ENCODE measurements at regions not wholly inside any gene's neighbourhood (a gene's known extent, or its start where the extent isn't known, plus 50 kb on each side); places are given as distances from the start of the nearest gene placed in this dataset.

DNA sequence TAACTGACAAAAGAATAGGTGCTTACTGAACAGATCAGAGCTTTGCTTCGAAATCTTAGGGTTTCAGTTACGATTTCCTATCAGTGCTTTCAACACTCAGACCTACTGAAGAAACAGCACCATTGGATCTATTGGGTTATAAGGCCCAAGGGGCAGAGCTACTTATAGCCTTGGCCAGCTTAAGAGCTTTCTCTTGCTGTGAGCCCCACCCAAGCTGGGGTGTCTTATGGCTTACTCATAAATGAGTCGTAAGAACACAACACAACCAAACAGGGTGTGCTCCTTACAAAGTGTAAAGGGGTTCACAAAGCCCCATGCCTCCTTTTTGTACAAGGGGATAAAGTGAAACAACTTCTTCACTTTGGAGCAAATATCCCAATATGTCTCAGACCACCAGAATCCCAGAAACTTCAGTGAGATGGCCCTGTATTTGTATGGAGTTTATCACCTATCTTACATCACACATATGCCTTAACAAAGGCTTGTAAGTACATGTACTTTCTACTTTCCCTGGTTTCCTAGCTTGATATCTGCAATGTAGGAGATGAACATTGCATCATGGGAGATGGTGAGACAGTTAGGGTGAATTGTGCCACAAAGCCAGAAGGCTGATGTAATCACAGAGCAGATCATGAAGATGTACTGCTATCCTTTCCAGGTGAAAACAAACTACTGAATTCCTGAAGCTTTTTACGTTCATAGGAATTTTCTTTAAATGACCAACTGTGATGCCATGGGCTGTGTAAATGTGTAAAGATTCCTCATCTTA is 115.5 kb upstream of the GLI2 start:
- no peak for DNase-seq (ENCODE audit: low read depth in 2 of 3, low spot score in 2 of 3)

DNA sequence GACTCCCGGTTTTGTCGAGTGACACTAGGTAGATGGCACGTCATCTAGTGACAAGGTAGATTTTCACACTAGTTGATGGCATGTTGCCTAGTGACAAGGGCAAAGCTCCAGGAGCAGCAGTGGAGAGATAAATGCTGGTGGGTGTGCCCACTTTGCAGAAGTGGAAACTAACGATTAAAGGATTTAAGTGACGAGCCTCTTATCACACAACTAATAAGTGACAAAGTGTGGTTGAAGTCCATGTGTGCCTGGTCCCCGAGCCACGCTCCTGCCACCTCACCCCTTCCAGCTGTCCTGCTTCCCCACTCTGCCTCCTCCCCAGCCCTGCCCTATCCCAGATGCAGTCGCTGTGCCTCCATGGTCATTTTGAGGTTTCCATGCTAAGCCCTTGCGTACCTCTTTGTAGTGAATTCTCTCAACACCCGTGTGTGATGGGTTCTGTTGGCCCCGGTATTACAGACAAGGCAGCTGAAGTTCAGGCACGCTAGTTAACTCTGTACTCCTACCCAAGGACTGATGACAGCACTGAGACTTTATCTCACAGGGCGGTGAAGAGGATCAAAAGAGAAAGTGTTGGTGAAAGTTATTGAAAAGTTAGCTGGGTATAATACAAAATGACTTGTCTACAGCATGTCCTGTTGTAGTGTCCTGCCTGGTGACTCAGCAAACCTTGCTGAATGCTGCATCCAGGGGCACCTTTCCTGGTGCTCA is 113.4 kb upstream of the GLI2 start:
- DNase-seq (ENCODE audit: low read depth in 2 of 3, low spot score in 2 of 3) = no peak

DNA sequence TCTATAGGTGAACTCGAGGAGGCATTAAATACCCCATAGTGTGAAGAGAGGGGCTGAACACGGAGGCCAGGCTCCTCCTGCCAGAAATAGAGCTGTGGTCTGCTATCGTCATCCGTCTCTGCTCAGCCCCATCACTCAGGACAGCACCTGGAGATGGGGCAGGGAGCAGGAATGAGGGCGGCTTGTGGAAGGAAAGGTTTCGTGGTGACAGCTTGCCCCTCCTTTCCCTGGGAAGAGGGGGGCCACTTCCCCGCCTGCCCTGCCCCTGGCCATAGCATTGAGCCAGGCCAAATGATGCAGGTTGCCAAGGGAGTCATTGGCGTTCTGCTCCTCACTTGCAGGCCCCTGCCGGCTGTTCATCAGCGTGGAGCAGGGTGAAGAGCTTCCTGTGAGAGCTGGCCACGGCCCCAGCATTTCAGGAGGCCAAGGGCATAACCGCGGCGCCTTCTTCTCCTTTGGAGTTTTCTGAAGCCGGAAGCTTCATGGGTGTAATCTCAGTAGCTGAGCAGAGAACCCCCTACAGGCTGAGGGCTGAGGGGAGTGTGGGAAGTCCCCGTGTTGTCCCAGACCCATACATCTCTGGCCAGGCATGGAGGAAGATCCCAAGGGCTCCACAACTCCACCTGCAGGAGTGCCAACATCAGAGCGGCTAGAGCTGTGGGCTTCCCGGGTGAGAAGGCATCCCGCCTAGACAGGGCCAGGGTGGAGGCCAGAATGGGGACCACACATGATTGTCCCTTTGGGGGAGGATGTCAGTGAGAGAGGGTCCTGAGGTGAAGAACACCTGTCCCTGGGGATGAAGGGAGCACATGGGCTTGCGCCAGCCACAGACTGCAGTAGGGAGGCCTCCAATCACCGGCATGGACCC is 112.5 kb upstream of the GLI2 start:
- DNase-seq (ENCODE audit: low read depth in 2 of 3, low spot score in 2 of 3) = no peak

DNA sequence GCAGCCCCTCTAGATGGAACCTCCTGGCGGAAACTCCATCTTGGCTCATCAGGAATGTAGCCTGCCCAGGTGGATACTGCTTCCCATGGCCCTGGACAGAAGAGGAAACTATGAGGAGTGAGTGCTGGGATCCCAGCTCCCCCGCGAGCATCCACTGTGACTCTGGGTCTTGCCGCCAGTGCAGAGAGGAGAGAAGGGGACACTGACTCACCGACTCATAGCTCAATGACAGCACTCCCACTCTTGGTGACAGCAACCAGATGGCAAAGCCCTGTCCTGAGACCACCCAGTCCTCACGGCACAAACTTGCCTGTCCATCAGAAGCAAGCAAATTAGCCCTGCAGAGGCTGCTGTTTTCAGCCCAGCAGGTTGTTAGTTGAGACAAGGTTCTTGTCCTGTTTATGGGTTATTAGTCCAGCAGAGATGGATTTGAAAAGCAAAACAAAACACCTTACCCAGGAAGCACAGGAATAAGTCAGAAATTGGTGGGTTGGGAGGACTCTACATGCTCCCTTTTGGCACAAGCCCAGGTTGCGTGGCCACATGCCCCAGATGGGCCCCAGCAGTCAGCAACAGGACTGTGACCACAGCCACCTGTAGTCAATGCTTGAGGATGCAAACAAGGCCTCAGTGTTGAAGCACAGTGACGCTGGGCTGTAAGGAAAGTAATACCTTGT is 111.5 kb upstream of the GLI2 start:
- DNase-seq (ENCODE audit: low read depth in 2 of 3, low spot score in 2 of 3) = no peak

DNA sequence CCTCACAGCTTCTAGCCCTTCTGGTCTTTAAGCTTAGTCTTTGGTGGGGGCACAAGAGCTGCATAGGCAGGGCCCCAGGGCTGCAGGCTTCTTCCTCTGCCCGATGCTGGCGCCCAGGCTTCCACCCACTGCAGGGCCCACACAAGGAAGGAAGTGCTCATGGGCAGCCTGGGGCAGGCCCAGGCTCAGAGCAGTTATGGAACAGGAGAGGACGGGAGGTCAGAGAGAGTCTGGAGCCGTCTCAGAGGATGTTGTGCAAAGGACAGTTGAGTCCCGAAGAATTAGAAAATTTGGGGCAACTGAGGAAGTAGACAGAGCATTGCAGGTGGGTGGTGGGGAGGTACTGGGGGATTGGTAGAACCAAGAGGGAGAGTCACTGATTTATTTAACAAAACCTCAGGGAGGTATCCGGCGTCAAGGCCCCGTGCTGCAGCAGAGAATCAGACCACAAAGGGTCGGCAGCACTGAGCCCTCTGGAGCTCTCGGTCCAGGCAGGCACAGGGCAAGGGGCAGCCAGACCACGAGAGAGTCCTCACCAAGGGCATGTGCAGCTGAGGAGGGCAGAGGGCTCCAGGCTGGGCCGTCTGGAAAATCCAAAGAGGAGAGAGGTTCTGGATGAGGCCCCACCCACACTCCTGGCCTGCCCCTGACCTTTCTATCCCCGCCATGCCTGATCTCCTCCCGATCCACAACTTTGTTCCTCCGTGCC is 110.8 kb upstream of the GLI2 start:
- no peak for DNase-seq (ENCODE audit: low read depth in 2 of 3, low spot score in 2 of 3)

DNA sequence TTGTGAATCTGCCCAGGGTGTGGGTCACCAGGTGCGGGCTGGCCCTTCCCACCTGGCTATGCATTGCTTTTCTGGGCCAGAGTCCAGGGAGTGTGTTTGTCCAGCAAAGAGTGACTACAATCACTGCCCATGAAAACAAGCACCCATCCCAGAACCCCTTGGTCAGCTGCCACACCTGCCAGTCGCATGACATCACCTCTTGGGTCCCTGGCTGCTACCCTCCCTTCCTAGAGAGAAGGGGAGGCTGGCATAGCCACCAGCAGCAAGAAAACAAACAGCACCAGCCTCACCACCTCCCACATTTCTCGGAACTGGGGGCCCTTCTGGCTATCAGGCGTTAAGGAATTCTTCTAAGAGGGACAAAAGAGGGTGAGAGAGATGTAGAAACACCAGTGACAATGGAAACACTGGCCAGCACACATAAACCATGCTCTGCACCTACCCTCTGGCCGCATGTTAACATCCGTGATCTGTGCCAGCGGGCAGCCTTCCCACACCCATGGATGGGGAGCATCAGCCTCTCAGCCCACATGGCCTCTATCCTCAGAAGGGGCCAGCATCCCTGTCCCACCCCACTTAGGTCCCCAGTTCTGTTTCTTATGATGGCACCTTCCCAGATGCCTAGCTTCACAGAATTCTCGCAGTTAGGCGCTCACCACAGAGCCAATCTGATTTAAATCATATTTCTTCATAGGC is 109.7 kb upstream of the GLI2 start:
- DNase-seq (ENCODE audit: low read depth in 2 of 3, low spot score in 2 of 3) = no peak

DNA sequence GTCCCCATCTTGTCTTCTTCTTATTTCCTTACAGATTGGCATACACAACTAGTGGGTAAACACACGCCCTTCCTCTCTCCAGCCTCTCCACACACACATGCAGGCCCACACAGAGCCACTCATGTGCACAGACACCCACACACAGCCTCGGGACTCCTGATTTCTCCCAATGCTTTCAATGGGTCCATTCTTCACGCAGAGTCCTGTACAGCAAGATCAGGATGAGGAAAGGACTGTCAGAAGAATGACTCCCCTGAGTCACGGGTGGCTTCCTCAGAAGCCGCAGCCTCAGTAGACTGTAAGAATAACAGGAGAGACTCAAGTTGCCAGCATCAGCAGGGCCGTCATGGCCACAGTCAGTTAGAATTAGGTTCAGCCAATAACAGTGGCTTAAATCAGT is 109.1 kb upstream of the GLI2 start:
- DNase-seq (ENCODE audit: low read depth in 2 of 3, low spot score in 2 of 3) = no peak

DNA sequence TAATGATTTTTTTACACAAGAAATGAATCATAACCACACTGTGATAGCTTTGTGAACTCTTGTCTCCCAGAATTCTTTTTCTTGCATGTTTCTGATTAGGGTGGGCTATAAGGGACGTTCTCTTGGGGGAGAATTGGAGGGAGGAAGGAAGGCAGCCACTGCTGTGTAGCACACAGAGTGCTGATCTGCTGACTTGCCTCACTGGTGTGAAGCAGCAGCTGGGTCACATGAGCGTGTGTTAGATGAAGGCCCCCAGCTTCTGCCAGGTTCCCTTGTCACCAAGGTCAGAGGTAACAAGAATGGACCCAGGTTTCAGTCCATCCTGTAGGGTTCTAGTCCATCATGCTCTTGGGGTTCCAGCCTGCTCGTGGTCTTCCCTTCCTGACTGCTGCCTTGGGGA is 107.4 kb upstream of the GLI2 start:
- DNase-seq (ENCODE audit: low read depth in 2 of 3, low spot score in 2 of 3) = no peak

DNA sequence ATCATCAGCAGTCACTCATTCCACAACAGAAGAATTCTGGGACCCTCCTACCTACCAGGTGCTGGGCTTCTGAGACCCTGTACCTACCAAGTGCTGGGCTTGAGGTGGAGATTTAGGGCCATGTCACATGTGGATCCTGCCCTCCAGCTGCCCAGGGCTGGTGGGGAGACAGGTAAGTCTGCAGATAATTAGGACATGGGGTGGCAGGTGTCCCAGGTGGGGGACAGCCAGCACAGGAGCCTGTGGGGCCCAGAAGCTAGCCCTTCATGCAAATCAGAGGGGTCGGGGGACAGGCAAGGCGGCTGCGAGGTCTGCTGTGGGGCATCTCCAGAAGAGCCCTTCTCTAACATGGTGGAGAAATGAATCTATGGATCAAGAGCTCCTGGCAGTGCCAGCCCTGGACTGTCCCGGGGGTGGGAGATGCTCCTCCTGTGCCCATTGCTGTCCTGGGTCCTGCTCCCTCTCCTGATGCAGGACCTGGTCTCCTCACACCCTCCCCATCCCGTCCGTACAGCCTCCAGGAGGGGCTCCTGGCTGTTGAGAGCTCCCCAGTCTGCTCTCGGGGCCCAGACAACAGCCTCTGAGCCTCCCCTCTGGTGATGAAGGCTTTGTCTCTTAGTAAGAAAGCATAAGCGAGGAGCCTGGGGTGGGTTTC is 106.3 kb upstream of the GLI2 start:
- DNase-seq (ENCODE audit: low read depth in 2 of 3, low spot score in 2 of 3) = no peak

DNA sequence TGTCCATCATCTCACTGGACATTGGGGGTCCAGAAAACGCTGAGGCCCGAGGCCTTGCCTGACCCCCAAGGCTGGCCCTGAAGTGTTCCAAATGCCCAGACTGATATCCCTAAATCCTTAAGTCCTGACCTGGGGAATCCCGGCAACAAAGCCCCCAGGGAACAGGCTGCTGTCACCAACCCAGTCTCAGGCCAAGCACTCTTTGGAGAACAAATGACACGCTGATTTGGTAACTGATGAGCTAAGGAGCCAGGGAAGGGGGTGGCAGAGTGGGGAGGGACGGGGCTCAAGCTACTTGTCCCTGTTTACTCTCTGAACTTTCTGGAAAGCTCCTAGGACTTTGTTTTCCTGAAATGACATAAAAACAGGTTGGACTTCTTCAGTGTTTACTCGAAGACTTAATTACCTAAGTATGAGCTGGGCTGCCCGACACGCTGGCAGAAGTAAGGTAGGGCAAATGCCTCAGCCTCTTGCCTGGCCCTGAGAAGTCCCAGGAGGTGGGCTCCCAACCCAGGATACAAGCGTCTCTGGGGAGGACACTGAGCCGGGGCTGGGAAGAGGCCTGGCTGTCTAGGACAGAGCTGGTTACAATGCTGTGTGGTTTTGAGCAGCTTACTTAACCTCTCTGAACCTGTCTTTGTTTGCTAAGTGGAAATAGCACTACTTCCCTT is 105.5 kb upstream of the GLI2 start:
- no peak for DNase-seq (ENCODE audit: low read depth in 2 of 3, low spot score in 2 of 3)

DNA sequence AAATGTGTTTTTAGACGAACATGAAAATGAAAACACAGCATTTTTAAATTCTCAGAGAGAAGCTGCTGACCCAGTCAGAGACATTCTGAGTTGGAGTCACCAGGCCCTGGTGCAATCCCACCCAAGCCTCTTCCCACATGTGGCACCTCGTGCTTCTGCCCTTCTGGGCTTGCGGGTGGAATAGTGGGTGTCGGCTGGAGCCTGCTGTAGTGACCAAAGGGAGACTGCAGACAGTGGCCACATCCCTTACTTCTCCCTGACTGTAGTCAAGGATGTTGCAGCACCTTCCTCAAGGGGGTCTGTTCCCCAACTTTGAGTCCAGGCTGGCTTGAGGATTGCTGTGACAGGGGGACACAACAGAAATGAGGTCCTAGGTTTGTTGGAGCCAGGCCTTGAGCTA is 104.4 kb upstream of the GLI2 start:
- no peak for DNase-seq (ENCODE audit: low read depth in 2 of 3, low spot score in 2 of 3)

DNA sequence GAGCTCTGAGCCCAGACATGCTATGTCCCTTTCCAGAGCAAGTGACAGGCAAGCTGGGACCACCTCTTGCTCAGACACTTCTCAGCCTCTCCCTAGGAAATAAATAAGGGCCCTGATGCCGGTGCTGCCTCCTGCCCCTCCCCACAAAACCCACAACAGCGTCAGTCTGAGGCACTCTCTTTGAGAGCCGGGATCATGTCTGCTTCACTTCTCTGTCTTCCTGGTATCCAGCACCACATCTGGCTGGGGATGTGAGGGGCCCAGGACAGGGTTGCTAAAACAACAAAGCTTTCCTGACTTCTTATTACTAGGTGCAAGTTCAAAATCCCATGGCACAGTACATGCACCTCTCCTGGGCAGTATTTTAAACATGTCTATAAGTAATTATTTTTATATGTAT is 103.9 kb upstream of the GLI2 start:
- no peak for DNase-seq (ENCODE audit: low read depth in 2 of 3, low spot score in 2 of 3)

DNA sequence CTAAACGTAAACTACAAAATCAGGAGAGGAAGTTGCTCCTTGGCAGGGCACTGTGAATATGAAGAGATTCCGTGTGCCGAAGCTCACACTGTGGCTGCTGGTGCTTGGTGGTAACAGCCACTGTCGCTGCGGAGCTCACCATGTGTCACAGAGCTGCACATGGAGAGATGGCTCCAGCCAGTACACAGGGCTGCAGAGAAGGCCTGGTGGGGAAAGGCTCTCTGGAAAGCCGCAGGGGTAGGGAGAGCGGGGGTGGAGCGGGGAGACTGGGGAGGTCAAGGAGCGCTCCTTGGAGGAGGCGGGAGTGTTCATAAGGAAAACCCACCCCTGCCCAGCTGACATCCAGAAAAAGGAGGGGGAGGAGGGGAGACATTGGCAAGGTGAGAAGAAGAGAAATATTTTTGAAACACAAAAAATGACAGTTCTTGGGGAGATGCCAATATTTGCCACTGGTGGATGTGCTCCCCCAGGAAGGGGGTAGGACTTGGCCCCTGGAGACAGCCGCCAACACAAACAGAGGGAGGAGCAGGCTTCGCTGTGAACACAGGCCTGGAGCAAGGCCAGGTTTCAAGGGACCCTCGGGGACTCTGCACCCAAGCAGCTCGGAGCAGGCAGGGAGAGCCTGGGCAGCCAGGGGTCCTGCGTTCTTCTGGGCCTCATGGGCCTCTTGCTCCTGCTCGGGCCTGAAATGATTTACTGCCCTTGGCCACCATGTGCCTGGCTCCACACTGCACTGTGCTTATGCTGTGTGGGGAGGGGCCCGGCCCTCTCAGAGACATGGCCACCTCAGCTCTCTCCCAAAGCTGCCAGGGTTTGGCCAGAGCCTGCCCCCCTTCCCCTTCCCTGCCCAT is 102.6 kb upstream of the GLI2 start:
- no peak for DNase-seq (ENCODE audit: low read depth in 2 of 3, low spot score in 2 of 3)

DNA sequence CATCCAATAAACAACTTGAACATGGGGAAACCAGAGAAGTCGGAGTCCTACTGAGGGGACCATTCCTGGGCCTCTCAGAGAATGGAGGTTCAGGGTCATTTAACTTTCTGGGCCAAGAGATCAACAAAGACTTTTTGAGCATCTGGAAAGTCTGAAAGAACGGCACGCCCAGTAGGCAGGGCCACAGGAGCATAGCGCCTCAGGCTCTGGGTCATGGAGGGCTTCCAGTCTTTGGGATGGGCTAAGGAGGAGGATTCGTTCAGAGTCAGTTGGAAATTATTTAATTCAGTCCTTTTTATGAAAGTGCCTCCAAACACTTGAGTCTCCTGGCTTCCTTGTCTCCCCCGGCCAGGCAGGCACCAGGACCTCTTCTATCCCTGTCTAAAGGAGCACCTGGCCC is 101.1 kb upstream of the GLI2 start:
- no peak for DNase-seq (ENCODE audit: low read depth in 2 of 3, low spot score in 2 of 3)

DNA sequence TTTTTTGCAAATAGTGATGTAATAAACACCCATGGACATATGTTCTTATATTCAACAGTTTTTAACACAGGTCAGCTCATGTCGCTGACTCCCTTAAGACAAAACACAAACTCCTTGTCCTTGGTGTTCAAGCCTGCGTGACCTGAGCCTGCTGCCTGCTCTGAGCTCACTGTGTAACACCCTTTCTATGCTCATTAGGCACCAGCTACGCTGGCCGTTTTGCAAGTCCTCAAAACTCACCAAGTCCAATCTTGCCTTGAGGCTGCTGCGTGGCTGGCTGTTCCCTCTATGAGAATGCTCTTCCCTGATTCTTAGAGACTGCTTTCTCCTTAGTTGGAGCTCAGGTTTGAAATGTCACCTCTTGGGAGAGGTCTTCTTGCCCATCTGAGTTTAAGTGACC is 100.5 kb upstream of the GLI2 start:
- DNase-seq (ENCODE audit: low read depth in 2 of 3, low spot score in 2 of 3) = no peak

DNA sequence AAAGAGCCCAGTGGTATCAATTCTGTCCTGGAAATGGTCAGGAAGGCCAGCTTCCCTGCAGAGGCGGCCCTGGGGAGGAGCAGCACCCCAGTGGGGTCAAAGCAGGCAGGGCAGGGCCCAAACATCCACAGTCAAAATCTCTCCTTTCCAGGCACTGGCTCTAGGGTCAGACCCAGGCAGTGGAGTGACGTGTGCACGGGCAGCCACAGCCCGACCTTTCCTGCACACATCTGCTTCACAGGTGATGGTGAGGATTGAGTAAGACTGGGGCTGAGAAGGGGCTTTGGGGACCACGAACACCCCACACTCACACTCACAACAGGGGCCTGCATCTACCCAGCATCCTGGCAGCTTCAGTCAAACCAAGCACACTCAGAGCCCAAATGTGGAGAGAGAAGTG is 97.8 kb upstream of the GLI2 start:
- DNase-seq (ENCODE audit: low read depth in 2 of 3, low spot score in 2 of 3) = no peak

DNA sequence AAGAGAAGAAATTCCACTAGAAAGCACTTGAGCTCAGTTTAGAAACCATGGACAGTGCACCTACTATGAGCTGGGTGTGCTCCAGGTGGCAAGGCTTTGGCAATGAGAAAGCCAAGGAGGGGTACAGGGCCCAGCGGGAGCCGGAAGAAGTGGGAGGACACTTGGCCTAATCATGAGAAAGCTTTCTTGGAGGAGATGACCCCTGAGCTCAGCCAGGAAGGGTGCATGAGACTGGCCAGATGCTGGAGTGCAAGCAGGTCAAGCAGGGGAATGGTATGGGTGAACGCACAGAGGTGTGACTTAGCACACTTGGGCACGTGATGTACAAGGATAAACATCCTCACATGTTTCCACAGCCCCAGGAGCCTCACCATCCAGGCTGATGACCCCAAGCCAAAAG is 97.2 kb upstream of the GLI2 start:
- DNase-seq (ENCODE audit: low read depth in 2 of 3, low spot score in 2 of 3) = no peak

DNA sequence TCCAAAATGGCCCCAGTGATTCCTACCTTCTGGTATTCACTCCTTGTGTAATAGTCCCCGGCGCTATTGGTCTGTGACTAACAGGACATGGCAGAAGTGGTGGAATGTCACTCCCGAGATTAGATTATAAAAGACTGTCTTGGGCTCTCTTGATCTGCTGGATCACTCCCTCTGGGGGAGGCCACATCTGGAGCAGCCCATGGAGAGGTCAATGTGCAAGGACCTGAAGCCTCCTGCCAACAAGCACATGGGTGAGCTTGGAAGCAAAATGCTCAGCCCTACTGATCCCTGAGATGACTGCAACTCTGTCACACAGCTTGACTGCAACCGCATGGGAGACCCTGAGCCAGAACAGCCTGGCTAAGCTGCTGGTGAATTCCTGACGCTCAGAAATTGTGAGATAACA is 94.3 kb upstream of the GLI2 start:
- no peak for DNase-seq (ENCODE audit: low read depth in 2 of 3, low spot score in 2 of 3)

All from activated CD8-positive, alpha-beta memory T cell treated with anti-CD3 and anti-CD28 coated beads for 48 hours (primary cell).